ENCODE measurements at regions not wholly inside any gene's neighbourhood (a gene's known extent, or its start where the extent isn't known, plus 50 kb on each side); places are given as distances from the start of the nearest gene placed in this dataset.
A peak's percentile ranks its signal among the peaks of the same experiment; 100 is the strongest.

- no peak for DNase-seq (ENCODE audit: low read depth, low spot score)
- no peaks in the 10 kb centered on the region for H3K9me3 Mint-ChIP-seq
- no peak overlapping the region for H3K27ac Mint-ChIP-seq (ENCODE audit: unreplicated experiment)
- peaks cover 28% of the 10 kb centered on the region for H3K4me1 Mint-ChIP-seq
- peaks cover 64% of the 10 kb centered on the region for H3K27me3 Mint-ChIP-seq (ENCODE audit: low read depth)
- H3K36me3 Mint-ChIP-seq (ENCODE audit: low read depth) = no peaks in the 10 kb centered on the region
- H3K4me3 Mint-ChIP-seq = no peak overlapping the region
- TF ChIP-seq CTCF (conservative IDR thresholded peaks at IDR 0.05) = no peak
These were observed 144.8 kb upstream of the GLI2 start for GRCh38 chr2:120590841-120591240.

GRCh38 chr2:120591572-120591971 lies 144.1 kb upstream of the GLI2 start:
- no peak for DNase-seq (ENCODE audit: low read depth, low spot score)
- no peaks in the 10 kb centered on the region for H3K9me3 Mint-ChIP-seq
- H3K36me3 Mint-ChIP-seq (ENCODE audit: low read depth) = no peaks in the 10 kb centered on the region
- no peak overlapping the region for H3K27ac Mint-ChIP-seq (ENCODE audit: unreplicated experiment)
- TF ChIP-seq CTCF (conservative IDR thresholded peaks at IDR 0.05) = no peak
- peaks cover 32% of the 10 kb centered on the region for H3K4me1 Mint-ChIP-seq
- H3K4me3 Mint-ChIP-seq = no peak overlapping the region
- peaks cover 59% of the 10 kb centered on the region for H3K27me3 Mint-ChIP-seq (ENCODE audit: low read depth)

- no peak overlapping the region for H3K27ac Mint-ChIP-seq (ENCODE audit: unreplicated experiment)
- TF ChIP-seq CTCF (conservative IDR thresholded peaks at IDR 0.05) = no peak
- H3K4me1 Mint-ChIP-seq = peaks cover 35% of the 10 kb centered on the region
- no peaks in the 10 kb centered on the region for H3K9me3 Mint-ChIP-seq
- H3K36me3 Mint-ChIP-seq (ENCODE audit: low read depth) = no peaks in the 10 kb centered on the region
- peaks cover 55% of the 10 kb centered on the region for H3K27me3 Mint-ChIP-seq (ENCODE audit: low read depth)
- DNase-seq (ENCODE audit: low read depth, low spot score) = no peak
- H3K4me3 Mint-ChIP-seq = no peak overlapping the region
These were observed 143.6 kb upstream of the GLI2 start for GRCh38 chr2:120592084-120592483.

- DNase-seq (ENCODE audit: low read depth, low spot score) = no peak
- Mint-ChIP-seq H3K27me3 (ENCODE audit: low read depth) (peaks cover 40% of the 10 kb centered on the region), H3K9me3 (no peaks in the 10 kb centered on the region), H3K36me3 (ENCODE audit: low read depth) (no peaks in the 10 kb centered on the region), H3K4me1 (peaks cover 38% of the 10 kb centered on the region), H3K27ac (ENCODE audit: unreplicated experiment) (peak overlapping the region; percentile 87), H3K4me3 (no peak overlapping the region)
- TF ChIP-seq CTCF (conservative IDR thresholded peaks at IDR 0.05) = no peak
These were observed 141.6 kb upstream of the GLI2 start for GRCh38 chr2:120593921-120594686.

GRCh38 chr2:120594856-120595685 lies 140.6 kb upstream of the GLI2 start:
- no peaks in the 10 kb centered on the region for H3K36me3 Mint-ChIP-seq (ENCODE audit: low read depth)
- no peak overlapping the region for H3K27ac Mint-ChIP-seq (ENCODE audit: unreplicated experiment)
- TF ChIP-seq CTCF (conservative IDR thresholded peaks at IDR 0.05) = no peak
- peaks cover 30% of the 10 kb centered on the region for H3K27me3 Mint-ChIP-seq (ENCODE audit: low read depth)
- peaks cover 38% of the 10 kb centered on the region for H3K4me1 Mint-ChIP-seq
- H3K4me3 Mint-ChIP-seq = no peak overlapping the region
- no peak for DNase-seq (ENCODE audit: low read depth, low spot score)
- H3K9me3 Mint-ChIP-seq = no peaks in the 10 kb centered on the region

Data from neural crest cell (in vitro differentiated cells).